B cell (primary cell): ENCODE measurements at regions not wholly inside any gene's neighbourhood (a gene's known extent, or its start where the extent isn't known, plus 50 kb on each side); places are given as distances from the start of the nearest gene placed in this dataset.

Experiments
- ATAC-seq: fragments of 200-7000 bp; cut with Tn5 transposase; one replicate; pipeline ENCODE4 v1.10.0; 2021; ENCODE audit warnings: low read depth, mild to moderate bottlenecking, moderate number of reproducible peaks, moderate library complexity
- CTCF ChIA-PET: fragments of 350-600 bp; sonication (Branson Sonifier 250); formaldehyde crosslinking; loops from one replicate; lab custom pipeline; 2021; ENCODE audit warnings: antibody characterized with exemption, inconsistent platforms; lab: Charles Lee
- POLR2A ChIA-PET: fragments of 350-600 bp; sonication (Branson Sonifier 250); formaldehyde crosslinking; loops from one replicate; lab custom pipeline; 2021; ENCODE audit warnings: antibody characterized with exemption; lab: Charles Lee
- DNase-seq: peaks from one replicate; pipeline ENCODE4 v3.0.0; 2013
- H2AFZ ChIP-seq: 2 replicates; pipeline ENCODE4 v1.6.1; 2012; ENCODE audit warnings: mild to moderate bottlenecking, low read depth, low read length; ENCODE audit not compliant: insufficient read depth, poor library complexity, severe bottlenecking
- H3K27ac ChIP-seq, 2 donors: 1 replicate in 1 of 2; 2 replicates in 1 of 2; pipeline ENCODE4 v1.5.1; 2012 to 2013; ENCODE audit warnings: low read length in 2 of 2, mild to moderate bottlenecking in 2 of 2, moderate library complexity in 1 of 2
- H3K27me3 ChIP-seq, 4 experiments: fragments of 200-600 bp in 1 of 4; sonication (generic) in 1 of 4; replicated peaks in 1 of 4; 1 replicate in 2 of 4; 2 replicates in 2 of 4; pipeline versions ENCODE4 v1.6.1 to v1.7.0; 2013 to 2016; ENCODE audit warnings: low read length in 3 of 4, mild to moderate bottlenecking in 2 of 4, mixed read lengths in 1 of 4, moderate library complexity in 1 of 4; ENCODE audit not compliant: insufficient read depth in 4 of 4, control insufficient read depth in 3 of 4; ENCODE audit errors: control extremely low read depth in 1 of 4
- H3K36me3 ChIP-seq, 2 experiments: replicated peaks in 1 of 2; 1 replicate in 1 of 2; 2 replicates in 1 of 2; pipeline versions ENCODE4 v1.6.1 to v1.7.1; 2013; ENCODE audit warnings: low read length in 1 of 2; ENCODE audit not compliant: insufficient read depth in 2 of 2, control insufficient read depth in 1 of 2; ENCODE audit errors: control extremely low read depth in 1 of 2, extremely low read depth in 1 of 2
- H3K4me1 ChIP-seq, 2 donors: fragments of 200-600 bp in 1 of 2; sonication (generic) in 1 of 2; 1 replicate in 1 of 2; 2 replicates in 1 of 2; pipeline versions ENCODE4 v1.5.1 to v1.6.1; 2013 to 2017; ENCODE audit warnings: low read length in 2 of 2; ENCODE audit not compliant: control insufficient read depth in 2 of 2, insufficient read depth in 2 of 2
- H3K4me2 ChIP-seq: replicated peaks from 2 replicates; pipeline ENCODE3; 2012; ENCODE audit warnings: mild to moderate bottlenecking, low read depth, low read length; ENCODE audit not compliant: poor library complexity, severe bottlenecking
- H3K4me3 ChIP-seq, 5 experiments: fragments of 200-600 bp in 1 of 5; sonication (generic) in 1 of 5; 1 replicate in 3 of 5; 2 replicates in 2 of 5; pipeline versions ENCODE4 v1.5.1 to v1.7.0; 2011 to 2016; ENCODE audit warnings: low read length in 4 of 5, mild to moderate bottlenecking in 4 of 5, low read depth in 2 of 5, control low read depth in 1 of 5, moderate library complexity in 1 of 5; ENCODE audit not compliant: insufficient read depth in 1 of 5; ENCODE audit errors: control extremely low read depth in 1 of 5, extremely low read depth in 1 of 5
- H3K79me2 ChIP-seq: fragments of 200-600 bp; sonication (generic); one replicate; pipeline ENCODE4 v1.6.0; 2016; ENCODE audit warnings: low read length; ENCODE audit not compliant: control insufficient read depth, insufficient read depth
- H3K9ac ChIP-seq: fragments of 200-600 bp; sonication (generic); 2 replicates; pipeline ENCODE4 v1.6.1; 2017; ENCODE audit warnings: mild to moderate bottlenecking, low read length, moderate library complexity
- H3K9me3 ChIP-seq, 3 donors: one replicate each; pipeline versions ENCODE4 v1.6.1 to v1.7.1; 2013; ENCODE audit warnings: low read length in 2 of 3; ENCODE audit not compliant: control insufficient read depth in 2 of 3, insufficient read depth in 1 of 3; ENCODE audit errors: control extremely low read depth in 1 of 3
- H4K20me1 ChIP-seq: 2 replicates; pipeline ENCODE4 v1.6.0; 2012; ENCODE audit warnings: mild to moderate bottlenecking, low read length; ENCODE audit not compliant: insufficient read depth, control insufficient read depth, poor library complexity, severe bottlenecking
- H3K27ac Mint-ChIP-seq: one replicate; pipeline ENCODE4 v1.8.0; 2021; ENCODE audit warnings: mixed read lengths
- H3K27me3 Mint-ChIP-seq: one replicate; pipeline ENCODE4 v1.8.0; 2021; ENCODE audit warnings: mixed read lengths
- H3K4me1 Mint-ChIP-seq: one replicate; pipeline ENCODE4 v1.8.0; 2021; ENCODE audit warnings: mixed read lengths
- H3K4me3 Mint-ChIP-seq: one replicate; pipeline ENCODE4 v1.8.0; 2021; ENCODE audit warnings: mixed read lengths
- H3K9me3 Mint-ChIP-seq: one replicate; pipeline ENCODE4 v1.8.0; 2022; ENCODE audit warnings: mixed read lengths; ENCODE audit not compliant: insufficient read depth
- EZH2 ChIP-seq: IDR thresholded peaks from 2 replicates; pipeline ENCODE4 v1.6.1; 2012; ENCODE audit warnings: borderline replicate concordance, low read depth, mild to moderate bottlenecking, moderate library complexity, low read length; ENCODE audit not compliant: insufficient read depth, poor library complexity, severe bottlenecking
- WGBS: methylation state at CpG from one replicate; pipeline ENCODE4 v1.1.5; 2013; ENCODE audit warnings: missing lambda C conversion rate; ENCODE audit not compliant: insufficient coverage; 5-methylcytosine and 5-hydroxymethylcytosine counted together
- intact Hi-C: fragments of 100-400 bp; cut with micrococcal nuclease; formaldehyde crosslinking; loops from one replicate; pipeline ENCODE4 v1.10.0; 2022
- TF ChIP-seq, protein P1 (sequence below): fragments of 200-600 bp; IDR thresholded peaks from one replicate; pipeline ENCODE4 v1.8.0; 2022; ENCODE audit warnings: antibody characterized with exemption, mild to moderate bottlenecking

DNA sequence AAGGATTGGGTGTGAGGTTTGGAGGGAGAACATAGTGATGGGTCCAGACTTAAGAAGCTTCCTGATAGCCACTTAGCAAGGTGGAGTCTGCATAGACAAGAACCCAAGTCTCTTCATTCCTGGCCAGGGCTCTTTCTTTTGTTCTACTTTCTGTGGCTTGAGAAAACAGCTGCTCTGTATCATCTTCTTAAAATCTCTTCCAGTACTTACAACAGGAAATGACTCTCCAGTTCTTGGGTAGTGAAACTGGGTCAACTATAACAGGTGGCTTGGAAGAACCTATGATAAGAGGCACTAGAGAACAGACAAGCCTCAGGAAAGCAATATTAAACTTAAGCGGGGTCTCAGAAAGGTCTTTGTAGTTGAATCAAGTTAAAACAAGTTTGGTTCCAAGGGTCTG, 148.1 kb upstream of the USP24 start:
- Histone ChIP-seq H3K4me3 (no peak overlapping the region), H3K9ac (no peak overlapping the region), H3K36me3 (no peaks in the 10 kb centered on the region), H3K79me2 (no peaks in the 10 kb centered on the region), H3K4me2 (no peak overlapping the region), H4K20me1 (no peaks in the 10 kb centered on the region), H3K27ac (no peak overlapping the region), H3K9me3 (no peaks in the 10 kb centered on the region), H3K4me1 (no peaks in the 10 kb centered on the region), H2AFZ (no peak overlapping the region), H3K27me3 (peaks cover 0 to 2% (median 0%) of the 10 kb centered on the region in 4 experiments)
- H3K27me3 Mint-ChIP-seq: peaks cover 52% of the 10 kb centered on the region
- CTCF ChIA-PET: interaction anchor here (0.9 to 1.5 kb wide), 3 partner anchors 8 to 13 kb away, joined by 3 to 6 read pairs (median 4); no protein-coding TSS in a partner anchor
- H3K27ac Mint-ChIP-seq: no peak overlapping the region
- TF ChIP-seq, protein P1, sequence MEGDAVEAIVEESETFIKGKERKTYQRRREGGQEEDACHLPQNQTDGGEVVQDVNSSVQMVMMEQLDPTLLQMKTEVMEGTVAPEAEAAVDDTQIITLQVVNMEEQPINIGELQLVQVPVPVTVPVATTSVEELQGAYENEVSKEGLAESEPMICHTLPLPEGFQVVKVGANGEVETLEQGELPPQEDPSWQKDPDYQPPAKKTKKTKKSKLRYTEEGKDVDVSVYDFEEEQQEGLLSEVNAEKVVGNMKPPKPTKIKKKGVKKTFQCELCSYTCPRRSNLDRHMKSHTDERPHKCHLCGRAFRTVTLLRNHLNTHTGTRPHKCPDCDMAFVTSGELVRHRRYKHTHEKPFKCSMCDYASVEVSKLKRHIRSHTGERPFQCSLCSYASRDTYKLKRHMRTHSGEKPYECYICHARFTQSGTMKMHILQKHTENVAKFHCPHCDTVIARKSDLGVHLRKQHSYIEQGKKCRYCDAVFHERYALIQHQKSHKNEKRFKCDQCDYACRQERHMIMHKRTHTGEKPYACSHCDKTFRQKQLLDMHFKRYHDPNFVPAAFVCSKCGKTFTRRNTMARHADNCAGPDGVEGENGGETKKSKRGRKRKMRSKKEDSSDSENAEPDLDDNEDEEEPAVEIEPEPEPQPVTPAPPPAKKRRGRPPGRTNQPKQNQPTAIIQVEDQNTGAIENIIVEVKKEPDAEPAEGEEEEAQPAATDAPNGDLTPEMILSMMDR: no peak
- no peak for TF ChIP-seq EZH2
- H3K9me3 Mint-ChIP-seq: no peaks in the 10 kb centered on the region
- no CpG with 5 or more reads among the region's 1 CpG for WGBS
- no peak overlapping the region for H3K4me3 Mint-ChIP-seq
- intact Hi-C loops: no loop called here
- ATAC-seq: no peak
- no peak for DNase-seq
- POLR2A ChIA-PET: no interaction called here
- H3K4me1 Mint-ChIP-seq: no peaks in the 10 kb centered on the region

DNA sequence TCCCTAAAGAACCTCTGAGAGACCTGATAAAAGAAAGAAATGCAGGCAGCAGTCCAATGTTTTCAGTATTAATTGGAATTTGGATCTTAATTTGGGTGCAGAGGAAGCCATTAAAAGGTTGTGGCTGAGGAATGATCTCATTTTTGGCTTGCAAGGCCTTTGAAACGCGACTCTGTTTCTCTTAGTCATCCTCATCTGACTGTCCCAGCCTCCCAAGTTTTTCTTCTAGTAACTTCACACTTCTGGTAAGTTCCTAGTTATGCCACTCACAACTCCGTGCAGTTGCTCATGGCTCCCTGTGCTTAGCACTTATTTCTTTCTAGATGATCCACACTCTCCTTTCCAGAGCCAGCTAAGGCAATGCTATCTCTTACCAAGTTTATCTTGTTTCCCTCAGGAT, 147.4 kb upstream of the USP24 start:
- POLR2A ChIA-PET: no interaction called here
- intact Hi-C loops: no loop called here
- H3K79me2 ChIP-seq: no peaks in the 10 kb centered on the region
- no peak overlapping the region for H2AFZ ChIP-seq
- WGBS: 52% methylated on average over 3 of the region's 3 CpGs
- H3K36me3 ChIP-seq: no peaks in the 10 kb centered on the region
- no peak overlapping the region for H3K4me2 ChIP-seq
- Mint-ChIP-seq H3K4me1 (no peaks in the 10 kb centered on the region), H3K4me3 (no peak overlapping the region), H3K27ac (no peak overlapping the region), H3K9me3 (no peaks in the 10 kb centered on the region), H3K27me3 (peaks cover 51% of the 10 kb centered on the region)
- H3K9ac ChIP-seq: no peak overlapping the region
- no peaks in the 10 kb centered on the region for H3K4me1 ChIP-seq
- TF ChIP-seq EZH2: no peak
- TF ChIP-seq, protein P1: no peak
- no peaks in the 10 kb centered on the region for H3K9me3 ChIP-seq
- no peaks in the 10 kb centered on the region for H4K20me1 ChIP-seq
- CTCF ChIA-PET: interaction anchor here (1.5 kb wide), 1 partner anchor 13 kb away, joined by 4 read pairs; no protein-coding TSS in a partner anchor
- DNase-seq (no peak), ATAC-seq (no peak)
- no peak overlapping the region for H3K4me3 ChIP-seq
- peaks cover 0 to 2% (median 0%) of the 10 kb centered on the region in 4 experiments for H3K27me3 ChIP-seq
- H3K27ac ChIP-seq: no peak overlapping the region
